Left hindlimb (tissue), 1 donor: ENCODE measurements at regions not wholly inside any gene's neighbourhood (a gene's known extent, or its start where the extent isn't known, plus 50 kb on each side); places are given as distances from the start of the nearest gene placed in this dataset.
A peak's percentile ranks its signal among the peaks of the same experiment; 100 is the strongest.

ENCODE experiments used
- DNase-seq: peaks from one replicate; pipeline ENCODE4 v3.0.0-alpha.2; 2018

DNA sequence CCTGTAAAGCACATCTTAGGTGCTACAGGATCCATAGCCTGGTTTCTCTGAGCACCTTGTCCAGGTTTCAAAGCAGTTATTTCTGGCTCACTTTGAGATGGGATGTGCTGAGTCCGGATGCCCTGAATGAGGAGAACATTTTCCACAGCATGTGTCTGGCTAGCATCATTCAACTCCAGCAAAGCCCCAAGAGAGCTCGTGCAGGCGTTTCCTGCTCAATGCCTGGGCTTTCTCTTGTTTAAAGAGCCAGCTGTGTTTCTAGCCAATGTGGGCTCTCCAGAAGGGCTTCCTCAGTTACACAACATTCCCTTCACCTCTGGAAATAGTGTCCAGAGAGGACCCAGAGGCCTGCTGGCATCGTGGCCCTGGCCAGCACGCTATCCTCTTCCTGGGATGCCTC lies 411.7 kb downstream of the DMAC1 start:
- DNase-seq, result no peak

DNA sequence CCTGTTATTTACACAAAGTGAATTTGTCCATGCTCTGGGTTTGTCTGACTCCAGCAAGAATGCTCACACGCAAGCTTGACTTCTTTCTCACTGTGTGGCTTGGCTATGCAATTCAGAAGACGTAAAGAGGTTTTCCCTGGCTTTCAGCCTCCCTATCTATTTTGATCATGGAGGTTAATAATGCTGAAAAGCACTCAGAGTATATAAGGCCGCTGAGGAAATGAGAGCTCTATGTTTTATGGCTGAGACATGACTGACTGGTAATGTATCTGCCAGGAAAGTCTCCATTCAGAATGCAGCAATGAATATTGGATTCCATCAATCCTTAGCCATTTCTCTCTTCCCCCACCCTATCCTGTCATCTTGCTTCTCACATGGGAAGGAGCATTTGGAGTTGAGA lies 417.3 kb downstream of the DMAC1 start:
- no peak for DNase-seq

DNA sequence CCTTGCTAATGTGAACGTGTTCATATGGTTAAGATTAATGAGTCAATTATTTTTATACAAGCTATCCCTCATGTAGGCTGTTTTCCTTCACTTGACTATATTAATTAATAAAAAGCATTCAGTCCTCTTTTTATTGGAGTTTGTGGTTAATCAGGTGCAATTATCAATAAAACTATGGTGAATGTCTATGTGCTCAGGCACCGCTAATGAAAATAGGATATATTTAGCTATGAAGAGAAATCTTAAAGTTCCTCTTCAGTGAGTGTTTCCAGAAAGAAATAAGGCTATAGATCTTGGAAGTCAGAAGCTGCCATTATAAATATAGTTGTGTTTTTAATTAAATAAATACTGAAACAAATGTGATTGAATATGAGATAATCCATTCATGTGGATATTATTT lies 422.1 kb downstream of the DMAC1 start:
- DNase-seq, result no peak

DNA sequence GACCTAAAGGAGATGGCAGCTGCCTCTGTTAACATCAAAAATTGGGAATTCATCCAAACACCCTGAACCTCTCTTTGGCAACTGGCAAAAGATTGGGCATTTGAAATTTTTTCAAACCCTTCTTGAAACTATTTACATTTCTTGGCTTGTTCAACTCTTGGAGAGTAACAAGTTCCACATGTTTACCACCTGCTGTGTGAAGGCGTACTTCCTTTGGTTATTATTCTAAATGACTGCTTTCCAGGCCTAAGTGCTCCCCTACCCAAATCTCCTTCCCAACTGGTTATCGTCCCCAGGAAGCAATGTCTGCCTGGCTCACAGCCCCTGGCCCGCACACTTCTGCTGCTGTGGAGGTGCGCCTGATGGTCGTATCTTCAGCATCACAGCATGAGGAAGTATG lies 422.7 kb downstream of the DMAC1 start:
- DNase-seq, result no peak

DNA sequence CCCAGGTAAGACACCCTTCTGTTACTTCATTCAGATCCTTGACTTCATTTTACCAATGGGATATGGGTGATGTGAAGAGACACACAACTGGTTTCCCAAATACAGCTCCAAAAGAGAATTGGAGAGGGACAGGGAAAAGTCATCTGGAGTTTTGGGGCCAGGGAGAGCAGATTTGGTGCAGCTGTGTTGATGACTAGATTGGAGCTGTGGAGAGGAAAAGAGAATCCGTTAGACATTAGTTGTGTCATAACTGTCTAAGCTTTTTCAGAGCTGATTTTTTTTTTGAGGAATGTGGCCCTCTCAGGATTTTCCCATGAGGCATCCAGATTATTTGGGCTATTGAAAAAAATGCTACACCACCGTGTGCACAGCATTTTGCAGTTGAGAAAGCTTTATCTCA lies 423.4 kb downstream of the DMAC1 start:
- no peak for DNase-seq

DNA sequence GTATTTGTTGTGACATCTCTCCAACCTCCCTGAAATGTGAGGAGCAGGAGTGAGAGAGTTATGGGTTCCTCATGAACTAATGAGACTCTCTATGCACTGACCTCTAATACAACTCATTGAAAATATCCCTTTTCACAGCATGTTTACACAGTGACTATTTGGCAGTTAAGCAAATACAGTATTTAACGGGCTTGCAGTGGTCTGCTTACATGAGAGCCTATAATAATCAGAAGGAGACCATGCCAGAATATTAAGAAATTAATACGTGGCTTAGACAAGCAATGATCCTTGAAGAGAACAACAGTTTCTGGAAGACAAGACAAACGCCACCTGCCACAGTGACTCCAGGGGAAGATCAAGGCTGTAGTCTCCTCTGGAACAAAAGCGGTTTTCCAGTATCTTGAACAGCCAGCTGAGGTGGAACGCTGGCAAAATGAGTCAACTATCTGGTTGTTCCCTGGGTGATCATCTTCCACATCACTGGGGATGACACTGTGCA lies 424.5 kb downstream of the DMAC1 start:
- DNase-seq, result no peak

DNA sequence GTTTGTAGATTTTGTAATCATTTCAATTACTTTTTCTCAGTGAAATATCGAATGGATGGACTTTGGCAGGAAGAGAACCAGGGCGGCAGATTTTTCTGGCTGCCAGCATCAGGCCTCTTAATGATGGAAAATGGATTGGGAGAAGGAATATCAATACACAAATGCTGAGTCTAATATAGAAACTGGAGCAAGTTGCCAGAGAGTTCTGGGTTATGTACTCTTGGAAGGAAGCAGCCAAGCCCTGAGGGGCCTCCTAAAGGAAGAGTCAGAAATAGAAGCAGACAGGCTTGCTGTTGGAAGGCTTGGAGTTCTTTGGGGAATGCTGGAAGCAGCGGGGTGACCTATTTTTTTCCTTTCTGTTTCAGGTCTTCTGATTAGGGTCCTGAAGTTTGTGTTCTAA lies 428.6 kb downstream of the DMAC1 start:
- DNase-seq, result peak; percentile 63

DNA sequence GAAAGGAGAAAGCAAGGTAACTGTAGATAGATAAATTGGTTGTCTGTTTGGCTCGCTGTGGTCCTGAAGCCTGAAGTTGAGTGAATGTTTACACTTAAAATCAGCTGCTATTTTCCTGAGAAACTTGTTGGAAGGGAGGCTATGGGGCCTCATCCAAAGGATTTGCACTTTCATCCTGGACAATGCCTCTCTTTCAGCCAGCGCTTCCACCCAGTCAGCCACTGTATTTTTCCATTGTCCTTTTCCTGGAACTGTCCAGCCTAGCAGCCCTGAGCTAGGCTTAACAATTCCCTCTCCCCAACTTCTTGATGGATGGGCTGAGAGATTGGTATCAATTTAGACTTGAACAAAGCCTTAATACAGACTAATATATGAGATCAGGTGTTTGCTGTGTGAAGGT lies 429.2 kb downstream of the DMAC1 start:
- DNase-seq, result peak; percentile 51

DNA sequence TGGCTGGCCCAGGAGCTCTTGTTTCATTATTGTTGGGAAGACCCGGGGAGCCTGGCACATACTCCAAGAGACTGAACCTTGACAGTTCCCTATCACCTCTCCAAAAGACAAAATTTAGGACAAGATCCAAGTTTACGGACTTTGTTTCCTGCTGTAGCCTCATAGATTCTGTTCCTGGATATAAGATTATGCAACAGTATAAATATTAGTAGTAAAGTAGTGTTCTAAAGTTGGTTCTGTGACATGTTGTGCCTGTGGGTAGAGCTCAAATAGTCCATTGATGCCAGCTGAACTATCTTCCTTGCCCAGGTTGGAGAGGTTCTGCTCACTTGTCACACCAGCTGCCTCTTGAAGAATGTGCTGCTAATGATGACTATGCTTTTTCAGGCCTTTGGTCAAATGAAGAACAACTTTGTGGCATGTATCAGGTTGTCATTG lies 430.2 kb downstream of the DMAC1 start:
- no peak for DNase-seq

DNA sequence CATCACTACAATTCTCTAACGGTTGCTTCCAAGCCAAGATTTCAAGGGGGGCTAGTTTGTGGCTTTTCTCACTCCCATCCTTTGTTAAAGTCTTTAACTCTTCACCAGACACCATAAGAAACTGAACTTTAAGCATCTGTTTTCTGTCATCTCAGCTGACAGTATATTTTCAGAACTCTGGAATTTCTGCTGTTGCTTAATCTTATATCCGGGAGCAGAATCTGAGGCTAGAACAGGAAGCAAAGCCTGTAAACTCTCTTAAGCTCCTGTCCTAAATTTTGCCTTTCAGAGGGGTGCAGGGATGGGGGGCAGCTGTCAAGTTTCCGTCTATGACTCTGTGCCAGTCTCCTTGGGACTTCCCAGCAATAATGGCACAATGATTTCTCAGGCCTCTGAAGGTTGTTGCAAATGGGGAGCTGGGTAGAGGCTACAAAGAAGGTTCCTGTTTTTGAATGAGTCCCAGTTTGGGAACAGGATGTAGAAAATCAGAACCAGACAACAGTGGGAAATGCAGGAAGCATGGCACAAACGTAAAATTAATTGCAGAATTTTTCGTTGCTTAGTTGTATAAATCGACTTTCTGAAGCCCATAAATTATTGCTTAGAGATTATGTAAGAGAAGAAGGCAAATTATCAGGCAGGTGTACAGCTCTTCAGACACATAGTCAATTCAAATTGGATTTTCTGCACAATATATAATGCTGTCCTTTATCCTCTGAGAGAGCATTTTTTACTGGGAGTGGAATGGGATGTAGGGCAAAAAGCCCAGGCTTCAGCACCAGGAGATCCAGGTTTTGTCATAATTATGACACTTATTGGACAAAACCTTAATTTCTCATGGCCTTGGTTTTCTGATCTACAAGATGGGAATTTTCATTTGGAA lies 430.9 kb downstream of the DMAC1 start:
- peak; percentile 32 for DNase-seq

DNA sequence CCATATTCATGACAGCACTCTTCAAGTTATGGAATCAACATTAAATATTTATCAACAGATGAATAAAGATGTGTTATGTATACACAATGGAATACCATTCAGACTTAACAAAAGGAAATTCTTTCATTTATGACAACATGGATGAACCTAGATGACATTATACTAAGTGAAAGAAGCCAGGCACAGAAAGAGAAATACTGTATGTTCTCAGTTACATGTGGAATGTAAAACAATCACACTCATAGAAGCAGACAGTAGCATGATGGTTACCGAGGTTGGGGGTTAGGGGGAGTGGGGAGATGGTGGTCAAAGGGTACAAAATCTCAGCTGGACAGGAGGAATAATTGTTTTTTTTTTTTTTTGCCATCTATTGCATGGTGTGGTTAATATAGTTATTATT lies 431.9 kb downstream of the DMAC1 start:
- no peak for DNase-seq

DNA sequence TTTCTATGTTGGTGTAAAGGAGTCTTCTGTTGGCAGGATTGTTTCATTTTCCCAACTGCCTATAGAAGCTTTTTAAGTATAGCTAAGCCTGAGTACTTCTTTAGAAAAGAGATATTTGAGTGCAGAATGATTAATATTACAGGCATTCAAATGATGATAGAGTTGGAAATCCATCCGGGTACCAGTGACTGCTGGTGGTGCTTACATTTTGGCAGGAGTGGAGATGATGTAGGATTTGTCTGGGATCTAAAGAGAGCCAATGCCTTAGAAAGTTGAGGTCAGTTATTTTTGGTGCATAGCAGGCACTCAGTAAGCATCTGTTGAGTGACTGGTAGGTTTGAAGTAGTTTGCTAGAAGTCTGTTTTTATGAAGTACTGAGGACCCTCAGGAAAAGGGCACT lies 433.5 kb downstream of the DMAC1 start:
- no peak for DNase-seq

DNA sequence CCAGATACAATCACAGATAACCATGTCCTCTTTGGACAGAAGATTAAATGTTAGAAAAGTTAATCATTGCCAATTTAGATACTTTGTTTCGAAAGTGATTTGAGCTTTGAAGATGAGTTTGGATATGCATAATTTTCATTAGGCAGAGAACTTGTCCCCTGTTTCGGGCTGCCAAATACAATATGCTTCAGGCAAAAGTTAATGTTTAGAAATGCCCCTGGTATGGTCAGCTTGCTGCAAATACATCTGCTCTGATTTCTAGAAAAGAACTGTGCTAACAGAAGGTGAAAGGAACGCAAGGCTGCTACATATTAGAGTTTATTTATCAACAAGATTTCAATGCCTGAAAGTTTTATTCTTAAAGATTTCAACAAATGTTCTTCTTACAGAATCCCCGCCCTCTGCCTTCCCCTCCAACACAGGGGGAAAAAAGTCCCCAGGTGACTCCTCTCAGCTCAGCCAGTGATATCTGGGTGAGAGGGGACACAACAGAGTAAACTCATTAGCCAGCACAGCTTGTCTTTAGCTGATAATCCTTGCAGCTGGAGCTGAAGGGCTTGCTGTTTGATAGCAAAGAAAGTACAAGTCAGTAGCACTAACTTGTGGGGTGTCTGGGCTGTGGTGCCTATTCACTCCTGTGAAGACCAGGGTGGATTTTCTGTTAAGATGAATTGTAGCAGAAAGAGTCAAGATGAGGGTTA lies 435.7 kb downstream of the DMAC1 start:
- no peak for DNase-seq

DNA sequence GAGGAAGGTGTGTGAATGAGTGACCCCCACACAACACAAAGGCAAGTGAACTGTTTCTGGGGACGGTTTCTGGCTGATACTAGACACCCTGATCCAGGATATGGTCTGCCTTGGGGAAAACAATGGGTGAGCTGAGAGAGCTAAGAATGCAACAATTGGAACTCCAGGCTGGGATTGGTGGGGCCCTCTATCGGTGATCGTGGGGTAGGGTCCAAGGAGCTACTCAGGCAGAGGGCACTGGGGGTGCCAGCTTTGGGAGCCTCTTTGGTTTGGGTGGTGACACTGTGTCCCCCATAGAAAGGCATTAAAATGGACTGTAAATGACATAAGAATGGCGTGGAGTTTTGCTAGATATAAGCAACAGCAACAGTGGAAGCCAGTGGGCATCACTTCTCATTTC lies 439.1 kb downstream of the DMAC1 start:
- no peak for DNase-seq

DNA sequence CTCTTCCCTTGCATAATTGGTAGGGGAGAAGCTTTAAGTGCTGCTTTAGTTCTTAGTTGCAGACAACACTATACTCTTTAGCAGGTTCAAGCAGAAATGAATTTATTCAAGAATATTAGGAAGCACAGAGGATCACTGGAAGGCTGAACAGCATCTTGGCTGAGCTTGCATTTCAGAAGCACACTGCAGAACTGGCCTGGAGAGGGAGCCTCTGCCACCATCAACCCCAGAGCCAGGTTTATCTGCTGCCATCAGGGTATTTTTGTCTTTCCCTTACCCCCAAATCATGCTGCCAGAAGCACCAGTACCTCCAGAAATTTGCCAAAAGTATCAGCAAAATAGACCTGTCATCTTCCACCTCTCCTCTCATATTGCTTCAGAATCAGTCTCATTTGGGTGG lies 440.7 kb downstream of the DMAC1 start:
- no peak for DNase-seq

DNA sequence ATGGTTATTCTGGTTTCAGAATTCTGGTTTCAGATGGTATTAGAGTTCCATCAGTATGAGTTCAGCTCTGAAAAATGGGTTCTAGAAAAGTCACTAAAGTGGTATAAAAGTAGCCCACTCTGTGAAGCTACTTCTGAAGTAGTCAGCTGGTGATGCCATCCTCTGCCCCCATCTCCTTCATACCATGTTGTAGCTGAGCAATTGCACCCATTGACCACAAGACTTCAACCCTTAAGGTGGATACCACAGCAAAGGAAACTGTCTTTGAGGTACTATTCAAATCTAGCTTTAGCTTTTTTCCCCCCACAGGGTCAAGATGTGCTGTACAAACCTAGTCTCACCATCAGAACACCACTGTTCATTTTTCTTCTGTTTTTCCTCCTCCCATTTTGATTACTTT lies 444.9 kb downstream of the DMAC1 start:
- DNase-seq, result no peak

DNA sequence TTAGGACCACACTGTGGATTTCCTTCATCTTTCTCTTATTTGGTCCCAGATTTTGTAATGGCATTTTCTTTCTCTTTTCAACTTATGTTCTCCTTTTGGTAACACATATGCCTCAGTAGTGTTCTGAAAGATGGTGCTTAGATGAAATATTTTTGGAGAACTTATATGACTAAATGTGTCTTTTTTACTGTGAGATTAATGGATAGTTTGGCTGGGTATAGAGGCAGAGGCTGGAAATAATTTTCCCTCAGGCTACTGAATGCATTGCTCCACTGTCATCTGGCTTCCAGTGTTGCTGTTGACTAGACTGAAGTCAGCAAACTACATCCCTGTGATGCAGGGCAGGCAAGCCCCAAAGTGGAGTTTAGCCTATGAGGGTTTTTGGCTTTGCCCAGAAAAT lies 450.9 kb downstream of the DMAC1 start:
- no peak for DNase-seq

DNA sequence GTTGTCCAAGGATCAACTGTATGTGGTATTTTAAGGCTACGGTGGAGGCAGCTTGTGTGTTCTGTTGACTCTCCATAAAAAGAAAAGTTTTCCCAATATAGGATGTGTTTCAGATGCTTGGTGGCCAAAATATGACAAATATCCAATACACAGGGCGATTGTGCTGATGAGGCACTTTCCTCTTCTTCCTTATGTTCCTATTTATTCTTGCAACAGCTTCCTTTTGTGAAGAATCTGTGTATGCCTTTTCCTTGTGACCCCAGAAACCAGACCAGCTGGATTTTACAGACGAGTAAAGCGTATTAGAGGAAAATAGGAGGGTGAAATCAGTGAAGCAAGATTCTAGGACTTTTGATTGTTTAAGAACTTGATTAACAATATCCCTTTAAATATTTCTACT lies 452.0 kb downstream of the DMAC1 start:
- DNase-seq, result no peak

DNA sequence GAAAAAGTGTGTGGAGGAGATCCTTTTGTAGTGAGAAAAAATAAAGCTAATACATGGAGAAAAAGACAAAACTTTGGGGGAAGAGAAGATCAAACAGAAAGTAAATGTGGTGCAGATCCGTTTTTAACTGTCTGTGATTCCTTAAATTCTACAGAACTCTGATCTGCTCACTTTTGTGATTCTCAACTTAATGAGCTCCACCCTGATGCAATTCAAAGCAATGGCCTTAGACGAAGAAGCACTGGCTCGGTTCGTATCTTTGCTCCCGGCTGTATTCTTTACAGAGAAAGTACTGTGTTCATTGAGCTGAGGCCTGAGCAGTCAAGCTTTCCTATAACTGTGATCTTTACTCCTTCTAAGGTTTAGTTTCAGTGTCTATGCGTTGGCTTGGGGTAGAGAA lies 453.4 kb downstream of the DMAC1 start:
- DNase-seq, result no peak

DNA sequence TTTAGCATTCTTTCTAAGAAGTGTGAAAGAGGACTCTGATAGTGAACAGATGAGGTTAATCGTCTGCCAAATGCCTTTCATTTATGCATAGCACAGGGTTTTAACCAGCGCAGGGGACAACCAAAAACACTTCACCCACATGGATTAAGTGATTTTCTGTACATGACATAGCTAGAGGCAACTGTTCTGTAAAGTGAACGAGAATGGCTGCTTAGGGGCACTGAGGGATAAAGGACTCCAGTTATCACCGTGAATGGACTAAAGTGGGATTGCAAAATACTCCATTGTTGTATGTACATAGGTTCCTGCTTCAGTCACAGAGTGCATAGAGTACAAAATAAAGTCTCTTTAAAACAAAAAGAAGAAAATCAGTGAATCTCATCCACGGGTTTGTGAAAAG lies 456.8 kb downstream of the DMAC1 start:
- no peak for DNase-seq

DNA sequence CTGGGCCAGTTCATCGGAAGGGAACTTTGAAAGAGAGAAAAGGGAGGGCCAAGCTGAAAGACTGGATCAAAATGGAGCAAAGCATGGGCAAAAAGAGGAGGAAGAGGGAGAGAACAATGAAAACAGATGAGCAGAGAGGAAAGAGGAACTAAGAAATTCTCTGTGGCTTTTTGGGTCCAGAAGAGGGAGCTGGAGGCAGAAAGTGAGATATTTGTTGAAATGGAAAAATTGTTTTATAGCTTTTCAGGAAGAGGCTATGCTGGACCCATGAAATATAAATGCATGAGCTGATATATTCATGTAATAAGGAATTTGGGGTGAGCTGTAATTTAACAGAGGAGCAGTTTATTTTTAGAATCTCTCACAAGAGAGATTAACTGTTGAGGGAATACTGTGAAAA lies 457.3 kb downstream of the DMAC1 start:
- no peak for DNase-seq

DNA sequence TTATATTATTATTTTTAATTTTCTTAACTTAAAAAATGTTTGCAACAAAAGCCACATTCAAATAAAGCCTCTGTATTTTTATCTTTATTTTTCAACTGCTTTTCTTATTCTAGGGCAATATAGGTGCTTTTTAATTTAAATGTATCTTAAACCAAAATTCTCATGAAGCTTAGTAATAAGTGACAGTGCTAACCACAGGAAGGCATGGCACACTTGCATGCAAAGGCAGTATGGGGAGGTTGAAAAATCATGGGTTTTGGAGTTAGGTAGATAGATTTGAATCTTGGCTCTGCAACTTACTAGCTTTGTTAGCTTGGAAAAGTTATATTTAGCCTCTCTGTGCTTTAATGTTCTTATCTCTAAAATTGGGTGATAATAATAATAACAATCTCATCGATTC lies 458.0 kb downstream of the DMAC1 start:
- no peak for DNase-seq

DNA sequence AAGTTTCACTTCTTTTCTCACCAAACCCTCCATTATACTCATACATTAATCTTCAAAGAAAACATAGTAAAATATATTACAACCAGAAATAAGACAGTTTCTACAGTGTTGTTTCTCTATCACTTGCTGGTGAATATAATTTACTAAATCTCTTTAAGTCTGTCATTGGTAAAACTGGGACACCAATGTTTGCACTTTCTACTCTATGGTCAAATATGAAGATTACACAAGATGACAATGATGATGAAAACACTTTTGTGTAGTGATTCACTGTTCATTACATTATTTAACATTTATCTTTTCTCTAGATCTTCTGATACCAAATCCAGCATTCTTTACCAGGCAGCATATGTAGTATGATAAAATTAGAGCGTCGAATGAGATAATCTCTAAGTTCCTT lies 459.1 kb downstream of the DMAC1 start:
- no peak for DNase-seq

DNA sequence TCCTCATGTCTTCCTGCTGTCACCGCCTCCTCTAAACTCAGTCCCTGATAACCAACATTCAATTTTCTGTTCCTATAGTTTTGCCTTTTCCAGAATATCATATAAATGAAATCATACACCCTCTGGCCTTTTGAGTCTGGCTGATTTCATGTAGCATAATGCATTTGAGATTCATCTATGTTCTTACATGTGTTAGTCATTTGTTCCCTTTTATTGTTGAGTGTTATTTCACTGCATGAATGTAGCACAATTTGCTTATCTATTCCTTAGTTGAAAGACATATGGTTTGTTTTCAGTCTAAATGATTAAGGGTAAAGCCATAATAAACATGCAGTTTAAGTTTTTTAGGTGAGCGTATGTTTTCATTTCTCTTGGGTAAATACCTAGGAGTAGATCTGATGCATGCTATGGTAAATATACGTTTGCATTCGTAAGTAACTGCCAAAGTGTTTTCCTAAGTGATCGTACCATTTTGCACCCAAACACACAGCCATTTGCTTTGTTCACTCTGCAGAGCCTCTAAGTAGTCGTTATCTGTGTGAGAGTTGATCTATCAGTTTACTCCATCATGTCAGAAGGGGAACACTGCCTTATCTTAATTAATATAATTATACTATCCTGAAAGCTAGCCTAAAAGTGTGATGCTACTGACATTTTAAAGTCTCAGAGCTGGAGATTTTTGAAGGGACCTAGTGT lies 460.8 kb downstream of the DMAC1 start:
- no peak for DNase-seq
